A673 (cell line): ENCODE measurements at regions not wholly inside any gene's neighbourhood (a gene's known extent, or its start where the extent isn't known, plus 50 kb on each side); places are given as distances from the start of the nearest gene placed in this dataset.

Experiments
- EZH2 ChIP-seq: fragments of 200-600 bp; sonication (generic); IDR thresholded peaks from 2 replicates; pipeline ENCODE4 v1.6.1; 2017; ENCODE audit warnings: borderline replicate concordance, low read depth, mild to moderate bottlenecking, mixed read lengths, antibody characterized with exemption, low read length; ENCODE audit not compliant: poor library complexity, severe bottlenecking
- TF ChIP-seq, protein P1 (sequence below): fragments of 300-800, 200-600 bp; sonication (generic); conservative IDR thresholded peaks from 2 replicates; pipeline ENCODE4 v1.5.1; 2017; ENCODE audit warnings: low read depth, mild to moderate bottlenecking, antibody characterized with exemption, low read length, moderate library complexity, mixed read lengths

DNA sequence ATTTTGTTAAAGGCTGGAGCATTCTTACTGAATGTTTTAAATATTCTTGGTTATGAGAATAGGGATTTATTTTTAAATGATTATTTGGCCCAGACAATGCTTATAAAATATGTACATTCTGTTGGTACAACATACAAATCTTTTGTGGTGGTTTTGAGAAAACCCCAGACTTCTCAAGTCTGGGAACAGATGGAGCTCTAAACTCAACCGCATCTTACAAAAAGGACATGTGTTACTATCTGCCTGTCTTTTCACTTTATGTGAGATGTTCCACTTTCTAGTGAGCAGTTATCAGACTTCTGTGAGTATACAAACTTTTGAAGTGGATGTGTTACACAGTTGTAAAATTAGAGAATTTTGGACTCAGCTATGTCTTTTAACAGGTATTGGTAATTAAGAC is 135.5 kb upstream of the RBMS3 start:
- TF ChIP-seq, protein P1, sequence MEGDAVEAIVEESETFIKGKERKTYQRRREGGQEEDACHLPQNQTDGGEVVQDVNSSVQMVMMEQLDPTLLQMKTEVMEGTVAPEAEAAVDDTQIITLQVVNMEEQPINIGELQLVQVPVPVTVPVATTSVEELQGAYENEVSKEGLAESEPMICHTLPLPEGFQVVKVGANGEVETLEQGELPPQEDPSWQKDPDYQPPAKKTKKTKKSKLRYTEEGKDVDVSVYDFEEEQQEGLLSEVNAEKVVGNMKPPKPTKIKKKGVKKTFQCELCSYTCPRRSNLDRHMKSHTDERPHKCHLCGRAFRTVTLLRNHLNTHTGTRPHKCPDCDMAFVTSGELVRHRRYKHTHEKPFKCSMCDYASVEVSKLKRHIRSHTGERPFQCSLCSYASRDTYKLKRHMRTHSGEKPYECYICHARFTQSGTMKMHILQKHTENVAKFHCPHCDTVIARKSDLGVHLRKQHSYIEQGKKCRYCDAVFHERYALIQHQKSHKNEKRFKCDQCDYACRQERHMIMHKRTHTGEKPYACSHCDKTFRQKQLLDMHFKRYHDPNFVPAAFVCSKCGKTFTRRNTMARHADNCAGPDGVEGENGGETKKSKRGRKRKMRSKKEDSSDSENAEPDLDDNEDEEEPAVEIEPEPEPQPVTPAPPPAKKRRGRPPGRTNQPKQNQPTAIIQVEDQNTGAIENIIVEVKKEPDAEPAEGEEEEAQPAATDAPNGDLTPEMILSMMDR, result no peak
- no peak for TF ChIP-seq EZH2
